A549 (cell line): ENCODE measurements at regions not wholly inside any gene's neighbourhood (a gene's known extent, or its start where the extent isn't known, plus 50 kb on each side); places are given as distances from the start of the nearest gene placed in this dataset.
"Not testable (repeated sequence)": the region's sequence is repeated elsewhere in the genome, so short reads cannot be mapped to it uniquely, and the experiment has no call there.

ENCODE experiments used
- ATAC-seq, 2 experiments: fragments of 200-7000 bp in 1 of 2; fragments of >200 bp in 1 of 2; cut with Nextera tagmentation in 1 of 2; cut with Tn5 transposase in 1 of 2; 3 replicates each; pipeline versions ENCODE4 v1.8.0 to v1.9.1; 2018 to 2020; ENCODE audit warnings: mild to moderate bottlenecking in 1 of 2, moderate library complexity in 1 of 2
- CTCF ChIA-PET: fragments of 300-600 bp; sonication (Branson Sonifier 250); formaldehyde crosslinking; extraction: SDS; loops from one replicate; lab custom pipeline; 2021; ENCODE audit warnings: antibody characterized with exemption, inconsistent platforms; lab: Yijun Ruan, JAX
- POLR2A ChIA-PET: fragments of 350-600 bp; formaldehyde crosslinking; extraction: SDS; loops from one replicate; lab custom pipeline; 2021; ENCODE audit warnings: antibody characterized with exemption, inconsistent platforms; lab: Yijun Ruan, JAX
- DNase-seq, 2 experiments: peaks; one replicate each; pipeline versions ENCODE4 v3.0.0 to v3.0.0-alpha.2; 2011 to 2016; ENCODE audit warnings: low read depth in 1 of 2, low spot score in 1 of 2
- FAIRE-seq: peaks from 2 replicates; lab custom pipeline; 2011; peaks lifted over from hg19 to GRCh38; lab: Jason Lieb, UNC
- H3K27ac ChIP-seq, 2 experiments: fragments of >200 bp; sonication (Bioruptor Twin); formaldehyde crosslinking; 3 replicates each; pipeline ENCODE4 v1.5.1; 2016 to 2017
- H3K4me1 ChIP-seq: fragments of >200 bp; sonication (Bioruptor Twin); formaldehyde crosslinking; 3 replicates; pipeline ENCODE4 v1.6.1; 2016
- H3K4me2 ChIP-seq: fragments of >200 bp; sonication (Bioruptor Twin); formaldehyde crosslinking; 3 replicates; pipeline ENCODE4 v1.6.1; 2016
- H3K4me3 ChIP-seq: fragments of >200 bp; sonication (Bioruptor Twin); formaldehyde crosslinking; 3 replicates; pipeline ENCODE4 v1.5.1; 2016
- H3K9me3 ChIP-seq: fragments of >200 bp; sonication (Bioruptor Twin); formaldehyde crosslinking; 3 replicates; pipeline ENCODE4 v1.6.1; 2016
- BHLHE40 ChIP-seq: IDR thresholded peaks from 2 replicates; pipeline ENCODE4 v1.6.1; 2012; ENCODE audit warnings: low read depth, low read length, inconsistent platforms
- CBX8 ChIP-seq: fragments of 200-600 bp; sonication (generic); IDR thresholded peaks from 2 replicates; pipeline ENCODE4 v1.6.1; 2016
- EHMT2 ChIP-seq: fragments of 200-600 bp; sonication (generic); IDR thresholded peaks from 2 replicates; pipeline ENCODE4 v1.6.1; 2016; ENCODE audit warnings: antibody characterized with exemption, low read depth, mild to moderate bottlenecking, moderate library complexity
- EP300 ChIP-seq, 2 experiments: fragments of >200 bp; sonication (Bioruptor Twin); formaldehyde crosslinking; IDR thresholded peaks; 2 replicates in 1 of 2; 3 replicates in 1 of 2; pipeline ENCODE4 v1.6.1; 2016 to 2017
- FOSB ChIP-seq: fragments of 250-450 bp; sonication (Bioruptor Pico); IDR thresholded peaks from 2 replicates; pipeline ENCODE4 v1.5.0; 2020; ENCODE audit warnings: mild to moderate bottlenecking, moderate library complexity
- FOXS1 ChIP-seq: fragments of 250-450 bp; sonication (Bioruptor Pico); IDR thresholded peaks from 2 replicates; pipeline ENCODE4 v1.5.0; 2020; ENCODE audit warnings: mild to moderate bottlenecking, moderate library complexity
- GATA3 ChIP-seq: IDR thresholded peaks from 2 replicates; pipeline ENCODE4 v1.6.1; 2012; ENCODE audit warnings: borderline replicate concordance
- HDAC2 ChIP-seq: fragments of 200-600 bp; sonication (generic); IDR thresholded peaks from 2 replicates; pipeline ENCODE4 v1.6.1; 2016
- HOXB13 ChIP-seq: fragments of 250-450 bp; sonication (Bioruptor Pico); IDR thresholded peaks from 2 replicates; pipeline ENCODE4 v1.5.0; 2020; ENCODE audit warnings: low read depth, mild to moderate bottlenecking, moderate library complexity
- JUN ChIP-seq, 2 experiments: fragments of >200 bp; sonication (Bioruptor Twin); formaldehyde crosslinking; IDR thresholded peaks; 2 replicates in 1 of 2; 3 replicates in 1 of 2; pipeline ENCODE4 v1.6.1; 2016 to 2017
- JUNB ChIP-seq: fragments of >200 bp; sonication (Bioruptor Twin); formaldehyde crosslinking; IDR thresholded peaks from 2 replicates; pipeline ENCODE4 v1.6.1; 2016
- KDM1A ChIP-seq: fragments of 200-600 bp; sonication (generic); IDR thresholded peaks from 2 replicates; pipeline ENCODE4 v1.6.1; 2016; ENCODE audit warnings: low read depth, mild to moderate bottlenecking
- MAZ ChIP-seq: fragments of 150-350 bp; IDR thresholded peaks from 2 replicates; pipeline ENCODE4 v1.6.1; 2014; ENCODE audit warnings: antibody characterized with exemption, low read depth, low read length, borderline replicate concordance
- MYC ChIP-seq: IDR thresholded peaks from 2 replicates; pipeline ENCODE4 v1.6.1; 2012; ENCODE audit warnings: mild to moderate bottlenecking, inconsistent platforms, low read length, improper control_type of control experiment, borderline replicate concordance
- POLR2AphosphoS2 ChIP-seq: conservative IDR thresholded peaks from 2 replicates; pipeline ENCODE4 v1.6.1; 2012; ENCODE audit warnings: low read length, improper control_type of control experiment, inconsistent platforms
- RFX5 ChIP-seq: fragments of 450-650 bp; IDR thresholded peaks from 2 replicates; pipeline ENCODE4 v1.7.1; 2014; ENCODE audit warnings: antibody characterized with exemption, mild to moderate bottlenecking, moderate library complexity
- RNF2 ChIP-seq: fragments of 200-600 bp; sonication (generic); IDR thresholded peaks from 2 replicates; pipeline ENCODE4 v1.6.1; 2016; ENCODE audit warnings: low read depth, mild to moderate bottlenecking, antibody characterized with exemption, moderate library complexity, borderline replicate concordance
- TP53 ChIP-seq: fragments of 250-450 bp; sonication (Bioruptor Pico); IDR thresholded peaks from 2 replicates; pipeline ENCODE4 v1.5.0; 2021; ENCODE audit warnings: mild to moderate bottlenecking, moderate library complexity
- ZNF302 ChIP-seq: fragments of 250-450 bp; sonication (Bioruptor Pico); IDR thresholded peaks from 2 replicates; pipeline ENCODE4 v1.9.0; 2021; ENCODE audit warnings: inconsistent platforms, mild to moderate bottlenecking, moderate library complexity
- ZSCAN20 ChIP-seq: fragments of 250-450 bp; sonication (Bioruptor Pico); IDR thresholded peaks from 2 replicates; pipeline ENCODE4 v1.8.0; 2022; ENCODE audit warnings: mild to moderate bottlenecking, moderate library complexity
- WGBS: methylation state at CpG from one replicate; pipeline ENCODE4 v1.1.6; 2017; ENCODE audit errors: missing lambda C conversion rate; 5-methylcytosine and 5-hydroxymethylcytosine counted together
- TF ChIP-seq, protein P1 (sequence below): fragments of >200 bp; sonication (Bioruptor Twin); formaldehyde crosslinking; IDR thresholded peaks from 2 replicates; pipeline ENCODE4 v1.6.1; 2016
- TF ChIP-seq, protein P2 (sequence below): fragments of >200 bp; sonication (Bioruptor Twin); formaldehyde crosslinking; IDR thresholded peaks from 3 replicates; pipeline ENCODE4 v1.6.1; 2016
- TF ChIP-seq, protein P3 (sequence below): IDR thresholded peaks from 2 replicates; pipeline ENCODE4 v1.6.1; 2012
- TF ChIP-seq, protein P4 (sequence below): fragments of 200-600 bp; sonication (generic); IDR thresholded peaks from 2 replicates; pipeline ENCODE4 v1.6.1; 2016; ENCODE audit warnings: antibody characterized with exemption, mild to moderate bottlenecking, moderate library complexity

DNA sequence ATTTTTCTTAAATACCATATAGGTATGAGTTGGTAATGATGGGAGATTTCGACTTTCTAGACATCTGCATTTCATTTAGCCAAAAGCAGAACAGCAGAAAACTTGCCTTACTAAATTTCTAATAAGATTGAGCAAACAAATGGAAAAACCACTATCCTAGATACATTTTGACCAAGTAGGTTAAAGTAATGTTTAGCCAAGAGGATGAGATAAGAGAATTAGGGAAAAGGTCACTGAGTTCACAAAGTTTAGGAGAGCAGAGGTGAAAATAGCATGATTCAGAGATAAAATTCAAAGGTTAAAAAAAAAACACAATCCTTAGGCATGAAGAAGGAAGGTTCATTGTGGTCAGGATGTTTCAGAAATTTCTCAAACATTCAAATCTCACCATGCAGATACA lies 450.3 kb downstream of the CD83 start:
- TF ChIP-seq GATA3: peak; percentile 20; the same call in 1 of the 2 replicates
- no peak for TF ChIP-seq TP53 (CRISPR knock-in tag)
- TF ChIP-seq ZSCAN20 (CRISPR knock-in tag): no peak
- CTCF ChIA-PET: no interaction called here
- H3K4me1 ChIP-seq: peaks cover 15% of the 10 kb centered on the region
- no peak for ATAC-seq
- peaks cover 5% of the 10 kb centered on the region; the same call in 1 of the 3 replicates for H3K9me3 ChIP-seq
- FAIRE-seq: no peak
- no peak overlapping the region for H3K4me3 ChIP-seq
- peak overlapping the region; percentile 26 to 73; a peak in 2 of 6 replicates for H3K27ac ChIP-seq
- POLR2A ChIA-PET: no interaction called here
- DNase-seq: no peak
- peak overlapping the region; percentile 59 for H3K4me2 ChIP-seq
- 64% methylated on average over 1 of the region's 1 CpG for WGBS

DNA sequence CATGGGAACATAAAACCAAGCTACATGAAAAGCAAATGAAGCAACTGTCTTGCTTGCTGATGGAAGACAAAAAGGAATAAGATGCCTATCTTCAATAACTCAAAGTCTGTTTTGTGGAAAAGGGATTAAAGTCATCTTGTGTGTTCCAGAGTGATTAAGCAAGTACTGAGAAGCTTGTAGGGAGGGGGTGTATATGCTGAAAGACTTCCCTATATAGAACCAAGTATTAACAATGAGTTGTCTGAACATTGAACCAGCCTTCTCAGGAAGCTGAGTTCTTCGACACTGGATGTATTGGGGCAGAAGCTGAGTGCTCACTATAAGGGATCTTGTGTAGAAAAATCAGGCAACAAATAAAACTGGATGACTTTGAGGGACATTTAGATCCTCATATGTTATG lies 451.8 kb downstream of the CD83 start:
- Histone ChIP-seq H3K4me3 (no peak overlapping the region), H3K4me1 (peaks cover 15% of the 10 kb centered on the region), H3K27ac (peak overlapping the region in 1 of 2 experiments; percentile 15; a peak in 1 of 6 replicates), H3K4me2 (no peak overlapping the region), H3K9me3 (peaks cover 5% of the 10 kb centered on the region; the same call in 1 of the 3 replicates)
- ATAC-seq (no peak), FAIRE-seq (no peak), DNase-seq (no peak)
- TF ChIP-seq, protein P1, sequence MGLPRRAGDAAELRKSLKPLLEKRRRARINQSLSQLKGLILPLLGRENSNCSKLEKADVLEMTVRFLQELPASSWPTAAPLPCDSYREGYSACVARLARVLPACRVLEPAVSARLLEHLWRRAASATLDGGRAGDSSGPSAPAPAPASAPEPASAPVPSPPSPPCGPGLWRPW: no peak
- TF ChIP-seq KDM1A (no peak), FOXS1 (no peak), JUN (IDR thresholded peaks at IDR 0.05) (no peak), HDAC2 (no peak)
- TF ChIP-seq, protein P2, sequence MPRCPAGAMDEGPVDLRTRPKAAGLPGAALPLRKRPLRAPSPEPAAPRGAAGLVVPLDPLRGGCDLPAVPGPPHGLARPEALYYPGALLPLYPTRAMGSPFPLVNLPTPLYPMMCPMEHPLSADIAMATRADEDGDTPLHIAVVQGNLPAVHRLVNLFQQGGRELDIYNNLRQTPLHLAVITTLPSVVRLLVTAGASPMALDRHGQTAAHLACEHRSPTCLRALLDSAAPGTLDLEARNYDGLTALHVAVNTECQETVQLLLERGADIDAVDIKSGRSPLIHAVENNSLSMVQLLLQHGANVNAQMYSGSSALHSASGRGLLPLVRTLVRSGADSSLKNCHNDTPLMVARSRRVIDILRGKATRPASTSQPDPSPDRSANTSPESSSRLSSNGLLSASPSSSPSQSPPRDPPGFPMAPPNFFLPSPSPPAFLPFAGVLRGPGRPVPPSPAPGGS: no peak
- CTCF ChIA-PET: no interaction called here
- POLR2A ChIA-PET: no interaction called here
- WGBS: 92% methylated on average over 1 of the region's 1 CpG

DNA sequence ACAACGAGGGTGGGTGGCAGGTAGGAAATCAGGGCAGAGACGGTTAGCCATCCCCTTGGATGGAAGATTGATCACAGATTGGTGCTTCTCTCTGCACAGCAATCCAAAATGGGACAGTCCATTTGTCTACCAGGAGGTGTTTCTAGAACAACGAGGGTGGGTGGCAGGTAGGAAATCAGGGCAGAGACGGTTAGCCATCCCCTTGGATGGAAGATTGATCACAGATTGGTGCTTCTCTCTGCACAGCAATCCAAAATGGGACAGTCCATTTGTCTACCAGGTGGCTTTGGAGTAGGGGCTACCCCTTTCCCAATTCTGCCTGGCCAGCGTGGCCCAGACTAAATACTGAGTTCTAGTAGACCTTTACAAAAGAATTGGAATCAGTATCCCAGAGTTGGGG lies 452.3 kb downstream of the CD83 start:
- CTCF ChIA-PET, ATAC-seq, H3K9me3 ChIP-seq, FAIRE-seq, POLR2A ChIA-PET, DNase-seq, H3K4me3 ChIP-seq, H3K4me2 ChIP-seq: not testable (repeated sequence)
- whole genome bisulfite sequencing: 80% methylated on average over 5 of the region's 5 CpGs
- Histone ChIP-seq H3K27ac (peak overlapping the region in 1 of 2 experiments; percentile 21; a peak in 1 of 6 replicates), H3K4me1 (peaks cover 15% of the 10 kb centered on the region)

DNA sequence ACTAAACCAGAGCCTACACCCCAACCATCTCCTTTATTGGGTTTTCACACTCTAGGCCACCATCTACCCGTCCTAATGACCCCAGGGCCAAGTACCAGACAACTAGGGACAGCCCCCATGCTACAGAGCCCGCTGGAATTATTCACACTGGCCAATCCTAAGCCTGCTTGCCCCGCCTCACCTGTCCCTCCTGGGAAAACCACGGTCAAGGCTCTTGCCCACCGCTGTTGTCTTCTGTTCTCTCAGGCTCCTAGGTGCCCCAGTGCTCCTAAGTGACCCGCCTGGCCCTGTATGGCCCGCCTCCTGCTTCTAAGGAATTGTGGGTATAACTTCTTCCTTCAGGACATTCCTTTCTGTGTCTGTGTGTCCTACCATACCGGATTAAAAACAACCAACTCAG lies 453.4 kb downstream of the CD83 start:
- TF ChIP-seq, protein P3, sequence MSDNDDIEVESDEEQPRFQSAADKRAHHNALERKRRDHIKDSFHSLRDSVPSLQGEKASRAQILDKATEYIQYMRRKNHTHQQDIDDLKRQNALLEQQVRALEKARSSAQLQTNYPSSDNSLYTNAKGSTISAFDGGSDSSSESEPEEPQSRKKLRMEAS: no peak
- no peak for TF ChIP-seq ZSCAN20 (CRISPR knock-in tag)
- no peak for TF ChIP-seq RNF2
- no peak for TF ChIP-seq BHLHE40
- no peak for TF ChIP-seq EHMT2
- no peak for TF ChIP-seq MYC
- no peak for TF ChIP-seq HOXB13
- no peak for TF ChIP-seq FOSB (CRISPR knock-in tag)
- no peak for TF ChIP-seq ZNF302
- no peak for TF ChIP-seq POLR2AphosphoS2
- no peak for TF ChIP-seq CBX8
- TF ChIP-seq, protein P4, sequence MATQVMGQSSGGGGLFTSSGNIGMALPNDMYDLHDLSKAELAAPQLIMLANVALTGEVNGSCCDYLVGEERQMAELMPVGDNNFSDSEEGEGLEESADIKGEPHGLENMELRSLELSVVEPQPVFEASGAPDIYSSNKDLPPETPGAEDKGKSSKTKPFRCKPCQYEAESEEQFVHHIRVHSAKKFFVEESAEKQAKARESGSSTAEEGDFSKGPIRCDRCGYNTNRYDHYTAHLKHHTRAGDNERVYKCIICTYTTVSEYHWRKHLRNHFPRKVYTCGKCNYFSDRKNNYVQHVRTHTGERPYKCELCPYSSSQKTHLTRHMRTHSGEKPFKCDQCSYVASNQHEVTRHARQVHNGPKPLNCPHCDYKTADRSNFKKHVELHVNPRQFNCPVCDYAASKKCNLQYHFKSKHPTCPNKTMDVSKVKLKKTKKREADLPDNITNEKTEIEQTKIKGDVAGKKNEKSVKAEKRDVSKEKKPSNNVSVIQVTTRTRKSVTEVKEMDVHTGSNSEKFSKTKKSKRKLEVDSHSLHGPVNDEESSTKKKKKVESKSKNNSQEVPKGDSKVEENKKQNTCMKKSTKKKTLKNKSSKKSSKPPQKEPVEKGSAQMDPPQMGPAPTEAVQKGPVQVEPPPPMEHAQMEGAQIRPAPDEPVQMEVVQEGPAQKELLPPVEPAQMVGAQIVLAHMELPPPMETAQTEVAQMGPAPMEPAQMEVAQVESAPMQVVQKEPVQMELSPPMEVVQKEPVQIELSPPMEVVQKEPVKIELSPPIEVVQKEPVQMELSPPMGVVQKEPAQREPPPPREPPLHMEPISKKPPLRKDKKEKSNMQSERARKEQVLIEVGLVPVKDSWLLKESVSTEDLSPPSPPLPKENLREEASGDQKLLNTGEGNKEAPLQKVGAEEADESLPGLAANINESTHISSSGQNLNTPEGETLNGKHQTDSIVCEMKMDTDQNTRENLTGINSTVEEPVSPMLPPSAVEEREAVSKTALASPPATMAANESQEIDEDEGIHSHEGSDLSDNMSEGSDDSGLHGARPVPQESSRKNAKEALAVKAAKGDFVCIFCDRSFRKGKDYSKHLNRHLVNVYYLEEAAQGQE: no peak
- TF ChIP-seq JUNB: no peak
- no peak for TF ChIP-seq MAZ
- TF ChIP-seq RFX5: no peak
- no peak for TF ChIP-seq EP300 (IDR thresholded peaks at IDR 0.05)
- no peak for TF ChIP-seq GATA3
- H3K27ac ChIP-seq: 0 out of 6 replicates have a peak overlapping the region, but pooled peaks of 1 of the 2 experiments have one; percentile 31
- DNase-seq (no peak), ATAC-seq (no peak), FAIRE-seq (no peak)
- H3K9me3 ChIP-seq: no peaks in the 10 kb centered on the region
- WGBS: 50% methylated on average over 7 of the region's 8 CpGs
- H3K4me3 ChIP-seq: no peak overlapping the region
- ChIA-PET POLR2A (no interaction called here), CTCF (no interaction called here)
- peaks cover 15% of the 10 kb centered on the region for H3K4me1 ChIP-seq
- H3K4me2 ChIP-seq: no peak overlapping the region
